ENCODE measurements at regions not wholly inside any gene's neighbourhood (a gene's known extent, or its start where the extent isn't known, plus 50 kb on each side); places are given as distances from the start of the nearest gene placed in this dataset.

GRCh38 chr15:31606931-31607497 is 280.4 kb downstream of the KLF13 start:
- TF ChIP-seq CTCF (IDR thresholded peaks at IDR 0.05) (no peak), POLR2A (IDR thresholded peaks at IDR 0.05) (no peak)

Measured in testis (tissue), 2 donors.